Endodermal cell (in vitro differentiated cells): ENCODE measurements at regions not wholly inside any gene's neighbourhood (a gene's known extent, or its start where the extent isn't known, plus 50 kb on each side); places are given as distances from the start of the nearest gene placed in this dataset.

Experiments used
- DNase-seq: peaks from one replicate; pipeline ENCODE4 v3.0.0-alpha.2; 2017
- H3K27ac ChIP-seq: 2 replicates; pipeline ENCODE4 v1.5.1; 2013; ENCODE audit warnings: mild to moderate bottlenecking, low read depth, low read length, moderate library complexity
- H3K27me3 ChIP-seq: 2 replicates; pipeline ENCODE4 v1.6.1; 2013; ENCODE audit warnings: mild to moderate bottlenecking, low read length, moderate library complexity; ENCODE audit not compliant: insufficient read depth, control insufficient read depth, poor library complexity, severe bottlenecking
- H3K36me3 ChIP-seq: 2 replicates; pipeline ENCODE4 v1.7.0; 2013; ENCODE audit warnings: mild to moderate bottlenecking, low read length, moderate library complexity; ENCODE audit not compliant: control insufficient read depth, insufficient read depth
- H3K4me1 ChIP-seq: one replicate; pipeline ENCODE4 v1.7.0; 2013; ENCODE audit warnings: low read length; ENCODE audit not compliant: control insufficient read depth, insufficient read depth
- H3K4me3 ChIP-seq: 2 replicates; pipeline ENCODE4 v1.5.1; 2013; ENCODE audit warnings: mild to moderate bottlenecking, low read length, moderate library complexity
- H3K9ac ChIP-seq: 2 replicates; pipeline ENCODE4 v1.6.1; 2013; ENCODE audit warnings: mild to moderate bottlenecking, low read length, moderate library complexity; ENCODE audit not compliant: poor library complexity, severe bottlenecking; ENCODE audit errors: extremely low read depth
- H3K9me3 ChIP-seq: 2 replicates; pipeline ENCODE4 v1.6.1; 2013; ENCODE audit warnings: mild to moderate bottlenecking, low read length, moderate library complexity; ENCODE audit not compliant: control insufficient read depth
- H3K27ac Mint-ChIP-seq: 2 replicates; pipeline ENCODE4 v1.8.0; 2020; ENCODE audit warnings: mixed read lengths
- H3K27me3 Mint-ChIP-seq: 2 replicates; pipeline ENCODE4 v1.8.0; 2021; ENCODE audit warnings: mild to moderate bottlenecking, mixed read lengths; ENCODE audit not compliant: insufficient read depth
- H3K36me3 Mint-ChIP-seq: 2 replicates; pipeline ENCODE4 v1.8.0; 2020; ENCODE audit warnings: low read depth, mixed read lengths
- H3K4me1 Mint-ChIP-seq: 2 replicates; pipeline ENCODE4 v1.8.0; 2020; ENCODE audit warnings: mixed read lengths
- H3K4me3 Mint-ChIP-seq: 2 replicates; pipeline ENCODE4 v1.8.0; 2020; ENCODE audit warnings: mild to moderate bottlenecking, moderate library complexity, mixed read lengths
- H3K9me3 Mint-ChIP-seq: 2 replicates; pipeline ENCODE4 v1.8.0; 2020; ENCODE audit warnings: mild to moderate bottlenecking, mixed read lengths
- WGBS, 2 experiments: methylation state at CpG; one replicate each; pipeline versions ENCODE4 v1.1.5 to v1.1.7; 2013; ENCODE audit warnings: missing lambda C conversion rate in 2 of 2, mixed read lengths in 1 of 2; ENCODE audit not compliant: insufficient coverage in 1 of 2, insufficient read length in 1 of 2; 5-methylcytosine and 5-hydroxymethylcytosine counted together
- TF ChIP-seq, protein P1 (sequence below): fragments of 200-600 bp; sonication (generic); conservative IDR thresholded peaks from 2 replicates; pipeline ENCODE4 v1.5.0; 2021; ENCODE audit warnings: antibody characterized with exemption, mild to moderate bottlenecking

DNA sequence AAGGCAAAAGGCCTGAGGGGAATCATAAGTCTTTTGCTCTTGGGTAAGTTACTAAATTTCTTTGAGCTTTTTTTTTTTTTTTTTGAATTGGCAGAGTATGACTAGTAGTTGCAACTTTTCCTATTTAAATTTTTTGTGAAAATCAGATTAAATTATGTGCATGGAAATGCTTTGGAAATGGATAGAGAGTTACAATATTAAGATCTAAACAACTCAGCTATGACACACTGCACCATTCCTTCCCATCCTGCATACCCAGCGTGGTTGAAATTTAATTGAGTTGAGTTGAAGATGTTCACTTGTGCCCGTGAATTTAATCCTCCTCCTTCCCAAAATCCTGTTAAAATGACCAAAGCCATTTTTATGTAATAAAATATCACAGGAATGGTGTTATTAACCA is 296.4 kb downstream of the ACTL7B start:
- TF ChIP-seq, protein P1, sequence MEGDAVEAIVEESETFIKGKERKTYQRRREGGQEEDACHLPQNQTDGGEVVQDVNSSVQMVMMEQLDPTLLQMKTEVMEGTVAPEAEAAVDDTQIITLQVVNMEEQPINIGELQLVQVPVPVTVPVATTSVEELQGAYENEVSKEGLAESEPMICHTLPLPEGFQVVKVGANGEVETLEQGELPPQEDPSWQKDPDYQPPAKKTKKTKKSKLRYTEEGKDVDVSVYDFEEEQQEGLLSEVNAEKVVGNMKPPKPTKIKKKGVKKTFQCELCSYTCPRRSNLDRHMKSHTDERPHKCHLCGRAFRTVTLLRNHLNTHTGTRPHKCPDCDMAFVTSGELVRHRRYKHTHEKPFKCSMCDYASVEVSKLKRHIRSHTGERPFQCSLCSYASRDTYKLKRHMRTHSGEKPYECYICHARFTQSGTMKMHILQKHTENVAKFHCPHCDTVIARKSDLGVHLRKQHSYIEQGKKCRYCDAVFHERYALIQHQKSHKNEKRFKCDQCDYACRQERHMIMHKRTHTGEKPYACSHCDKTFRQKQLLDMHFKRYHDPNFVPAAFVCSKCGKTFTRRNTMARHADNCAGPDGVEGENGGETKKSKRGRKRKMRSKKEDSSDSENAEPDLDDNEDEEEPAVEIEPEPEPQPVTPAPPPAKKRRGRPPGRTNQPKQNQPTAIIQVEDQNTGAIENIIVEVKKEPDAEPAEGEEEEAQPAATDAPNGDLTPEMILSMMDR: no peak
- no peak overlapping the region for H3K27ac Mint-ChIP-seq
- no peaks in the 10 kb centered on the region for H3K9me3 ChIP-seq
- no peaks in the 10 kb centered on the region for H3K9me3 Mint-ChIP-seq
- DNase-seq: no peak
- no peak overlapping the region for H3K9ac ChIP-seq
- H3K36me3 ChIP-seq: no peaks in the 10 kb centered on the region
- H3K27me3 ChIP-seq: no peaks in the 10 kb centered on the region
- no peak overlapping the region for H3K4me3 ChIP-seq
- H3K4me3 Mint-ChIP-seq: no peak overlapping the region
- peaks cover 11% of the 10 kb centered on the region for H3K27me3 Mint-ChIP-seq
- H3K27ac ChIP-seq: no peak overlapping the region
- H3K4me1 ChIP-seq: no peaks in the 10 kb centered on the region
- peaks cover 6% of the 10 kb centered on the region for H3K4me1 Mint-ChIP-seq
- 100% methylated on average over 1 of the region's 2 CpGs; no CpG with 5 or more reads in 1 of the 2 experiments for WGBS, 2 experiments
- no peaks in the 10 kb centered on the region for H3K36me3 Mint-ChIP-seq

DNA sequence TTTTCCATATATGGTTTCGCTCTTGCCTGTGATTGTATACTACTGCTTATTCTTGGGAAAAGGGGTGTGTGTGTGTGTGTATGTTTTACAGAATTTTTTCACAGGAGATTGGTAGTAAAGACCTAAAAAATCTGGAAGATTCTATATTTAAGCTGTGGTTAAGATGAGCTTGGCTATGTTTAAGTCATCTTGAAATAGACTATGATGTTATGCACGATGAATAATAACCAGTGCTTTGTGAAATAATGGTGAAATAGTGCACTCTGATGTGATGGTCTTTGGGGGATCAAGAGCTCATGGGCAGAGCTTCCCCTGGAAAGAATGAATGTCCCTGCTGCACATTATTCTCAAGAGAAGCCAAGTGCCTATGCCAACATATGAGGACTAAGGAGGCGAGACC is 301.0 kb downstream of the ACTL7B start:
- Histone ChIP-seq H3K4me3 (no peak overlapping the region), H3K36me3 (no peaks in the 10 kb centered on the region), H3K27me3 (no peaks in the 10 kb centered on the region), H3K9me3 (no peaks in the 10 kb centered on the region), H3K4me1 (no peaks in the 10 kb centered on the region), H3K9ac (no peak overlapping the region), H3K27ac (no peak overlapping the region)
- TF ChIP-seq, protein P1: no peak
- no peak for DNase-seq
- H3K27ac Mint-ChIP-seq: no peak overlapping the region
- no peak overlapping the region for H3K4me3 Mint-ChIP-seq
- H3K36me3 Mint-ChIP-seq: no peaks in the 10 kb centered on the region
- peaks cover 2% of the 10 kb centered on the region for H3K27me3 Mint-ChIP-seq
- WGBS, 2 experiments: 97 to 100% methylated on average over 3 of the region's 3 CpGs
- H3K4me1 Mint-ChIP-seq: peaks cover 10% of the 10 kb centered on the region
- no peaks in the 10 kb centered on the region for H3K9me3 Mint-ChIP-seq

DNA sequence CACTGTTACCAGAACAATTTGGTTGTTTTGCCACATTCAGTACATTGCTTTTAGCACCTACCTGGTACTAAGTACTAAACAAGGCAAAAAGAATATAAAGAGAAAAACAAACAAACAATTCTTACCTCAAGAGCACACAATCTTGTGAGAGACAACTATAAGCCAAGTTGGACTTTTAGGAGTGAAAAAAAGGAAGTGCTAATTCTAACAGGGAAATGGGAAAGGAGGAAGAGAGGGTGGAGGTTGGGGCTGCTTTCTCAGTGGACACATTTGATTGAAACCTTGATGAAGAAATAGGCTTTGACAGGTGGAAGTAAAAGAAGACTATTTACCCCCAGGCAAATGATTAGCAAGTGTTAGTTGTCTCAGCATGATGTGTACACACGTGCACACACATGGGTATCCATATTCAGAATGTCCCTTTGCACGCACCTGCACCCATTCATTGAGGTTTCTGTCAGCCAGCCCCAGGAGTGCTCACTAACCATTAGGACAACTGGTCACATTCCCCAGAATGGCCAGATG is 302.6 kb downstream of the ACTL7B start:
- peaks cover 10% of the 10 kb centered on the region for H3K4me1 Mint-ChIP-seq
- Histone ChIP-seq H3K4me3 (no peak overlapping the region), H3K27me3 (no peaks in the 10 kb centered on the region), H3K9me3 (no peaks in the 10 kb centered on the region), H3K9ac (no peak overlapping the region), H3K27ac (no peak overlapping the region), H3K36me3 (no peaks in the 10 kb centered on the region), H3K4me1 (no peaks in the 10 kb centered on the region)
- TF ChIP-seq, protein P1: no peak
- H3K36me3 Mint-ChIP-seq: no peaks in the 10 kb centered on the region
- DNase-seq: no peak
- no peaks in the 10 kb centered on the region for H3K9me3 Mint-ChIP-seq
- H3K4me3 Mint-ChIP-seq: no peak overlapping the region
- H3K27ac Mint-ChIP-seq: no peak overlapping the region
- 86 to 95% methylated on average over 2 of the region's 2 CpGs for WGBS, 2 experiments
- peaks cover 2% of the 10 kb centered on the region for H3K27me3 Mint-ChIP-seq
